Panc1 (cell line): ENCODE measurements at regions not wholly inside any gene's neighbourhood (a gene's known extent, or its start where the extent isn't known, plus 50 kb on each side); places are given as distances from the start of the nearest gene placed in this dataset.

Experiments used
- ATAC-seq: fragments of 200-7000 bp; cut with Tn5 transposase; 2 replicates; pipeline ENCODE4 v1.9.1; 2020; ENCODE audit warnings: mild to moderate bottlenecking, moderate library complexity
- BruUV-seq: library from RNA; stranded (reverse); fragments of 400-500 nt; replicated peaks from 2 replicates; lab custom pipeline; 2021; lab: Mats Ljungman, UMichigan
- CTCF ChIA-PET: fragments of 300-600 bp; sonication (Branson Sonifier 250); formaldehyde crosslinking; loops from one replicate; lab custom pipeline; 2022; ENCODE audit warnings: antibody characterized with exemption; lab: Charles Lee
- POLR2A ChIA-PET: fragments of 300-600 bp; sonication (Branson Sonifier 250); formaldehyde crosslinking; loops from one replicate; lab custom pipeline; 2022; ENCODE audit warnings: antibody characterized with exemption; lab: Charles Lee
- DNase-seq: peaks from one replicate; pipeline ENCODE4 v3.0.0-alpha.2; 2010; ENCODE audit warnings: low read depth, low spot score
- H3K27ac ChIP-seq: 2 replicates; pipeline ENCODE4 v1.5.1; 2011; ENCODE audit warnings: mild to moderate bottlenecking, low read length, inconsistent platforms
- H3K27me3 ChIP-seq: fragments of 200-500 bp; sonication (Bioruptor generic); 2 replicates; pipeline ENCODE4 v1.6.0; 2014; ENCODE audit warnings: low read length, inconsistent platforms; ENCODE audit not compliant: control insufficient read depth, insufficient read depth
- H3K36me3 ChIP-seq: fragments of 200-500 bp; sonication (Bioruptor generic); 2 replicates; pipeline ENCODE4 v1.5.1; 2014; ENCODE audit warnings: inconsistent platforms, mild to moderate bottlenecking, low read length, moderate library complexity; ENCODE audit not compliant: control insufficient read depth, insufficient read depth
- H3K4me1 ChIP-seq: 2 replicates; pipeline ENCODE4 v1.5.1; 2011; ENCODE audit warnings: inconsistent platforms, mild to moderate bottlenecking, low read length, moderate library complexity; ENCODE audit not compliant: control insufficient read depth, insufficient read depth
- H3K4me3 ChIP-seq, 2 experiments: 2 replicates each; pipeline ENCODE4 v1.5.1; 2011 to 2012; ENCODE audit warnings: low read depth in 2 of 2, low read length in 2 of 2, mild to moderate bottlenecking in 2 of 2, inconsistent platforms in 1 of 2, moderate library complexity in 1 of 2
- H3K9me3 ChIP-seq: fragments of 200-500 bp; sonication (Bioruptor generic); 2 replicates; pipeline ENCODE4 v1.5.1; 2014; ENCODE audit warnings: low read depth, mild to moderate bottlenecking, inconsistent platforms, low read length, moderate library complexity; ENCODE audit not compliant: control insufficient read depth, insufficient read depth
- POLR2AphosphoS5 ChIP-seq: IDR thresholded peaks from 2 replicates; pipeline ENCODE4 v1.6.1; 2012; ENCODE audit warnings: mild to moderate bottlenecking, low read depth, low read length, moderate library complexity
- SIN3A ChIP-seq: IDR thresholded peaks from 2 replicates; pipeline ENCODE4 v1.6.1; 2012; ENCODE audit warnings: low read depth, mild to moderate bottlenecking, low read length, moderate library complexity, borderline replicate concordance; ENCODE audit not compliant: insufficient read depth
- TCF7L2 ChIP-seq: IDR thresholded peaks from 2 replicates; pipeline ENCODE4 v1.6.1; 2011; ENCODE audit warnings: mild to moderate bottlenecking, low read depth, low read length, inconsistent platforms
- in situ Hi-C: cut with HindIII; loops from 2 replicates; pipeline ENCODE4 v1.10.0; 2016; ENCODE audit warnings: low sequenced_read_pairs, low pct_unique_long_range_greater_than_20kb
- intact Hi-C: fragments of 100-400 bp; cut with micrococcal nuclease; formaldehyde crosslinking; loops from one replicate; pipeline ENCODE4 v1.10.0; 2022; ENCODE audit not compliant: unreplicated experiment
- TF ChIP-seq, protein P1 (sequence below): fragments of 450-650 bp; IDR thresholded peaks from 2 replicates; pipeline ENCODE4 v1.5.1; 2017; ENCODE audit warnings: mild to moderate bottlenecking
- TF ChIP-seq, protein P2 (sequence below), 2 experiments: IDR thresholded peaks; 2 replicates each; pipeline ENCODE4 v1.6.1; 2011 to 2012; ENCODE audit warnings: low read depth in 2 of 2, control low read depth in 1 of 2, low read length in 1 of 2, mild to moderate bottlenecking in 1 of 2, moderate library complexity in 1 of 2; ENCODE audit not compliant: insufficient read depth in 1 of 2

DNA sequence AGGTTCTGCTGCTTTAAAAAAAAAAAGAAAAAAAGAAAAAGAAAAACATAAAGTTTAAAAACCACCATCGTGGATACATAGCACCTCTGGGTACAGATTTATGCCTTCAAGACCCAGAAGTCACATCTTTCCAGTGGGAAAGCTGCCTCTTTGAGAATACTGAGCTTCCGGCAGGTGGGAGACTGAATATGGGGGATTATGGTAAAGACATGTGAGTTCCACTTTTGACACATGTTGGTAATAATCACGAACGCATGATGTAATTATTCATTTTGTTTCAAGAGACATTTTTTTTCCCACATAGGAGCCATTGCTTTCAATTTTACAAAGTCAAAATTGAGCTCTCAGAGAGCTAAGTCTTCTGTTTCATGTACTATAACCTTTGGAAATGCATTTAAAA is 229.7 kb upstream of the CDH5 start:
- in situ Hi-C loops: no loop called here
- H3K27me3 ChIP-seq: no peaks in the 10 kb centered on the region; the same call in 1 of the 2 replicates
- intact Hi-C loops: no loop called here
- no peaks in the 10 kb centered on the region for H3K36me3 ChIP-seq
- no TSS peak for BruUV-seq
- H3K4me3 ChIP-seq: no peak overlapping the region
- no peaks in the 10 kb centered on the region for H3K9me3 ChIP-seq
- no peak for ATAC-seq
- ChIA-PET CTCF (no interaction called here), POLR2A (no interaction called here)
- H3K4me1 ChIP-seq: no peaks in the 10 kb centered on the region
- no peak for DNase-seq
- TF ChIP-seq, protein P1, sequence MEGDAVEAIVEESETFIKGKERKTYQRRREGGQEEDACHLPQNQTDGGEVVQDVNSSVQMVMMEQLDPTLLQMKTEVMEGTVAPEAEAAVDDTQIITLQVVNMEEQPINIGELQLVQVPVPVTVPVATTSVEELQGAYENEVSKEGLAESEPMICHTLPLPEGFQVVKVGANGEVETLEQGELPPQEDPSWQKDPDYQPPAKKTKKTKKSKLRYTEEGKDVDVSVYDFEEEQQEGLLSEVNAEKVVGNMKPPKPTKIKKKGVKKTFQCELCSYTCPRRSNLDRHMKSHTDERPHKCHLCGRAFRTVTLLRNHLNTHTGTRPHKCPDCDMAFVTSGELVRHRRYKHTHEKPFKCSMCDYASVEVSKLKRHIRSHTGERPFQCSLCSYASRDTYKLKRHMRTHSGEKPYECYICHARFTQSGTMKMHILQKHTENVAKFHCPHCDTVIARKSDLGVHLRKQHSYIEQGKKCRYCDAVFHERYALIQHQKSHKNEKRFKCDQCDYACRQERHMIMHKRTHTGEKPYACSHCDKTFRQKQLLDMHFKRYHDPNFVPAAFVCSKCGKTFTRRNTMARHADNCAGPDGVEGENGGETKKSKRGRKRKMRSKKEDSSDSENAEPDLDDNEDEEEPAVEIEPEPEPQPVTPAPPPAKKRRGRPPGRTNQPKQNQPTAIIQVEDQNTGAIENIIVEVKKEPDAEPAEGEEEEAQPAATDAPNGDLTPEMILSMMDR: no peak
- TF ChIP-seq TCF7L2: no peak
- TF ChIP-seq, protein P2, sequence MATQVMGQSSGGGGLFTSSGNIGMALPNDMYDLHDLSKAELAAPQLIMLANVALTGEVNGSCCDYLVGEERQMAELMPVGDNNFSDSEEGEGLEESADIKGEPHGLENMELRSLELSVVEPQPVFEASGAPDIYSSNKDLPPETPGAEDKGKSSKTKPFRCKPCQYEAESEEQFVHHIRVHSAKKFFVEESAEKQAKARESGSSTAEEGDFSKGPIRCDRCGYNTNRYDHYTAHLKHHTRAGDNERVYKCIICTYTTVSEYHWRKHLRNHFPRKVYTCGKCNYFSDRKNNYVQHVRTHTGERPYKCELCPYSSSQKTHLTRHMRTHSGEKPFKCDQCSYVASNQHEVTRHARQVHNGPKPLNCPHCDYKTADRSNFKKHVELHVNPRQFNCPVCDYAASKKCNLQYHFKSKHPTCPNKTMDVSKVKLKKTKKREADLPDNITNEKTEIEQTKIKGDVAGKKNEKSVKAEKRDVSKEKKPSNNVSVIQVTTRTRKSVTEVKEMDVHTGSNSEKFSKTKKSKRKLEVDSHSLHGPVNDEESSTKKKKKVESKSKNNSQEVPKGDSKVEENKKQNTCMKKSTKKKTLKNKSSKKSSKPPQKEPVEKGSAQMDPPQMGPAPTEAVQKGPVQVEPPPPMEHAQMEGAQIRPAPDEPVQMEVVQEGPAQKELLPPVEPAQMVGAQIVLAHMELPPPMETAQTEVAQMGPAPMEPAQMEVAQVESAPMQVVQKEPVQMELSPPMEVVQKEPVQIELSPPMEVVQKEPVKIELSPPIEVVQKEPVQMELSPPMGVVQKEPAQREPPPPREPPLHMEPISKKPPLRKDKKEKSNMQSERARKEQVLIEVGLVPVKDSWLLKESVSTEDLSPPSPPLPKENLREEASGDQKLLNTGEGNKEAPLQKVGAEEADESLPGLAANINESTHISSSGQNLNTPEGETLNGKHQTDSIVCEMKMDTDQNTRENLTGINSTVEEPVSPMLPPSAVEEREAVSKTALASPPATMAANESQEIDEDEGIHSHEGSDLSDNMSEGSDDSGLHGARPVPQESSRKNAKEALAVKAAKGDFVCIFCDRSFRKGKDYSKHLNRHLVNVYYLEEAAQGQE (IDR thresholded peaks at IDR 0.05; ENCODE audit: insufficient read depth in 1 of 2, low read depth in 2 of 2, low read length in 1 of 2): no peak
- no peak for TF ChIP-seq POLR2AphosphoS5
- TF ChIP-seq SIN3A: no peak
- H3K27ac ChIP-seq: no peak overlapping the region

DNA sequence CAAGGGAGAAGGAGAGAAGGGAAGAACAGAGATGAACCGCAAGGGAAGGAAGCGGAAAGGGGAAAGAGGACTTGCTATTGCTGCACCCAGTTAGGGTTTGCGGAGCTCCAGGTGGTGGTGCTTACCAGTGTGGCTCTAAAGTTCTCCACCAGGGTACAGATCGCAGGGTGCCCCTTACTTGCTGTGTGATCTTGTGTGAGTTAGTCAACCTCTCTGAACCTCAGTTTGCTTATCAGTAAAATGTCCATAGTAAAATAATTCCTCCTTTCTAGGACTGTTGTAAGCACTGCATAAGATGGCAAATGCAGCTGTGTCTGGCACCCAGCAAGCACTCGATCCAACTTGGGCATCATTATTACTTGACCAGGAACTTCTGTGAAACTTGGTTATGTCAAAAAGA is 230.7 kb upstream of the CDH5 start:
- Histone ChIP-seq H3K4me3 (no peak overlapping the region), H3K27me3 (no peaks in the 10 kb centered on the region; the same call in 1 of the 2 replicates), H3K27ac (no peak overlapping the region), H3K4me1 (no peaks in the 10 kb centered on the region), H3K36me3 (no peaks in the 10 kb centered on the region), H3K9me3 (no peaks in the 10 kb centered on the region)
- no peak for TF ChIP-seq SIN3A
- no peak for ATAC-seq
- no peak for DNase-seq
- intact Hi-C loops (no loop called here), in situ Hi-C loops (no loop called here)
- no TSS peak for BruUV-seq
- CTCF ChIA-PET: no interaction called here
- POLR2A ChIA-PET: no interaction called here

- H3K4me1 ChIP-seq: no peaks in the 10 kb centered on the region
- ChIA-PET POLR2A (no interaction called here), CTCF (no interaction called here)
- ATAC-seq: no peak
- H3K27ac ChIP-seq: no peak overlapping the region
- in situ Hi-C loops: no loop called here
- no peaks in the 10 kb centered on the region; the same call in 1 of the 2 replicates for H3K27me3 ChIP-seq
- intact Hi-C loops: no loop called here
- H3K9me3 ChIP-seq: no peaks in the 10 kb centered on the region
- BruUV-seq: no TSS peak
- H3K4me3 ChIP-seq: no peak overlapping the region
- no peaks in the 10 kb centered on the region for H3K36me3 ChIP-seq
- DNase-seq: no peak
- TF ChIP-seq SIN3A: no peak
- TF ChIP-seq, protein P1: no peak
- TF ChIP-seq POLR2AphosphoS5: no peak
- TF ChIP-seq, protein P2 (IDR thresholded peaks at IDR 0.05; ENCODE audit: insufficient read depth in 1 of 2, low read depth in 2 of 2, low read length in 1 of 2): no peak
- no peak for TF ChIP-seq TCF7L2
Observed at GRCh38 chr16:66135421-66135831, 231.1 kb upstream of the CDH5 start.
